Muscle of leg (tissue), 3 donors: ENCODE measurements at regions not wholly inside any gene's neighbourhood (a gene's known extent, or its start where the extent isn't known, plus 50 kb on each side); places are given as distances from the start of the nearest gene placed in this dataset.

Experiments used
- DNase-seq: peaks from one replicate; pipeline ENCODE4 v3.0.0; 2013
- H3K27ac ChIP-seq: one replicate; pipeline ENCODE4 v1.5.1; 2013; ENCODE audit warnings: mild to moderate bottlenecking, low read length, control low read depth
- H3K27me3 ChIP-seq: one replicate; pipeline ENCODE4 v1.6.1; 2013; ENCODE audit warnings: low read length; ENCODE audit not compliant: control insufficient read depth, insufficient read depth
- H3K36me3 ChIP-seq: one replicate; pipeline ENCODE4 v1.6.1; 2013; ENCODE audit warnings: low read length; ENCODE audit not compliant: control insufficient read depth, insufficient read depth
- H3K4me1 ChIP-seq: one replicate; pipeline ENCODE4 v1.6.1; 2013; ENCODE audit warnings: low read length; ENCODE audit not compliant: control insufficient read depth, insufficient read depth
- H3K4me3 ChIP-seq: one replicate; pipeline ENCODE4 v1.5.1; 2013; ENCODE audit warnings: low read length, control low read depth
- H3K9me3 ChIP-seq: replicated peaks from 2 replicates; pipeline ENCODE4 v1.6.1; 2013; ENCODE audit warnings: low read depth, low read length; ENCODE audit not compliant: control insufficient read depth
- whole genome bisulfite sequencing: methylation state at CpG from one replicate; pipeline ENCODE4 v1.1.5; 2013; ENCODE audit warnings: missing lambda C conversion rate; ENCODE audit not compliant: insufficient coverage; 5-methylcytosine and 5-hydroxymethylcytosine counted together

DNA sequence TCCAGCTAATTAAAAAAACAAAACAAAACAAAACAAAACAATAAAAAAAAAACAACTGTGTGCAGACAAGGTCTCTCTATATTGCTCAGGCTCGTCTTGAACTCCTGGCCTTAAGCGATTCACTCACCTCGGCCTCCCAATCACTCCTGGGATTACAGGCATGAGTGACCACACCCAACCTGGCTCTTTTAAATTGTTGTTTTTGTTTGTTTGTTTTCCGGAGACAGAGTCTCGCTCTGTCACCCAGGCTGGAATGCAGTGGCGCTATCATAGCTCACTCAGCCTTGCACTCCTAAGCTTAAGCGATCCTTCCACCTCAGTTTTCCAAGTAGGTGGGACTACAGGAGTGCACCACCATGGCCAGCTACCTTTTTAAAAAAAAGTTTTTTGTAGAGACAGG lies 201.6 kb downstream of the EN1 start:
- H3K27me3 ChIP-seq = no peaks in the 10 kb centered on the region
- DNase-seq = no peak
- no peaks in the 10 kb centered on the region for H3K4me1 ChIP-seq
- H3K9me3 ChIP-seq = no peaks in the 10 kb centered on the region
- no peak overlapping the region for H3K4me3 ChIP-seq
- no peaks in the 10 kb centered on the region for H3K36me3 ChIP-seq
- H3K27ac ChIP-seq = no peak overlapping the region
- 73% methylated on average over 2 of the region's 7 CpGs for WGBS

DNA sequence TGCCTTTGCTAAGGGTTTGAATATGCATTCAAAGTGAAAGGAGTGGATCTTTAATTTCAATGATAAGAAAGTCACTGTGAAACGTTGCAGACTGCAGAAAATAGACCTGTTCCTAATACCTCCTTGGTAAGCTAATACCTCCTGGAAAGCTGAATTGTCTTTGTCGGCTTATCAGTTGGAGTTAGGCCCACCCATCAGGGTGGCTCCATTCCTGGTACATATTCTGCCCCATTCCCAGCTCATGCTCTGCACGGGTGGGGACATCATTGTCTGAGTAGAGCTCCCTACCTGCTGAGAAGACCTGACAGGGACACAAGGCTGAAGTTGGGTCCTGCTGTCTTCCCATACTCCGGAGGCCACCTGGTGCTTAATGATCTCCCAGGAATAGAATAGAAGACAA lies 203.3 kb downstream of the EN1 start:
- no peak for DNase-seq
- H3K27ac ChIP-seq = no peak overlapping the region
- H3K4me3 ChIP-seq = no peak overlapping the region
- no peaks in the 10 kb centered on the region for H3K4me1 ChIP-seq
- no peaks in the 10 kb centered on the region for H3K9me3 ChIP-seq
- 17% methylated on average over 1 of the region's 4 CpGs for WGBS
- H3K36me3 ChIP-seq = no peaks in the 10 kb centered on the region
- H3K27me3 ChIP-seq = no peaks in the 10 kb centered on the region

DNA sequence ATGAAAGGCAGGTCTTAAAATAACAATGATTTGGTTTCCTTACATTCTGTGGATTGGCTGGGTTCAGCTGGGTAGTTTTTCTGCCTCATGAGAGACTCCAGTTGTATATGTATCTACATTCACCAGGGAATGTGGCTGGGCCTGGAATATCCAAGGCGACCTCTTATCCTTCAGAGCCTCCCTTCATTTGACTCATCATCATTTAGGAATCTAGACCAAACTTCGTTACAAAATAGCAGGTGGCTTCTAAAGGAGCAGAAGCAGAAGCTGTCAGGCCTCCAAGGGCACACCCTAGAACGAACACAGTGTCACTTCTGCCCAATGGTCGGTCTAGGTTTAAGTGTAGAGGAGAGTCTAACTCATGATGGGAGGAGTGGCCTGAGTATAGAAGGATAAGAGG lies 204.2 kb downstream of the EN1 start:
- Histone ChIP-seq H3K27me3 (no peaks in the 10 kb centered on the region), H3K9me3 (no peaks in the 10 kb centered on the region), H3K36me3 (no peaks in the 10 kb centered on the region), H3K4me1 (no peaks in the 10 kb centered on the region), H3K4me3 (no peak overlapping the region), H3K27ac (no peak overlapping the region)
- DNase-seq = no peak
- no CpG with 5 or more reads among the region's 4 CpGs for WGBS

DNA sequence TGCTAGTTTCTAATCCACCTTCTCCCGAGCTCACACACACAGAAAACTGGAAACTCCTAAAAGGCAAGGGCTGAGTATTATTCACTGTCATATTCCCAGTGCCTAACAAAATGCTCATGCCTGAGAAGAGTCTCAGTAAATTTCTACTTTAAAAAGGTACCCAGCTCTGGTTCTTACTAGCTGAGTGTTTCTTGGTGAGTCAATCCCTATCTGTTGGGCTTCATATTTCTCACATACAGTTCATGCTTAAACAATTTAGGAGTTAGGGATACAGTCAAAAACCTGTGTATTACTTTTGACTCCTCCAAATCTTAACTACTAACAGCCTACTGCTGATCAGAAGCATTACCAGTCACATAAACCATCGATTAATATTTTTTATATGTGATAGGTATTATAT lies 204.9 kb downstream of the EN1 start:
- Histone ChIP-seq H3K9me3 (no peaks in the 10 kb centered on the region), H3K36me3 (no peaks in the 10 kb centered on the region), H3K4me1 (no peaks in the 10 kb centered on the region), H3K27me3 (no peaks in the 10 kb centered on the region), H3K4me3 (no peak overlapping the region), H3K27ac (no peak overlapping the region)
- no peak for DNase-seq
- 33% methylated on average over 1 of the region's 2 CpGs for WGBS

DNA sequence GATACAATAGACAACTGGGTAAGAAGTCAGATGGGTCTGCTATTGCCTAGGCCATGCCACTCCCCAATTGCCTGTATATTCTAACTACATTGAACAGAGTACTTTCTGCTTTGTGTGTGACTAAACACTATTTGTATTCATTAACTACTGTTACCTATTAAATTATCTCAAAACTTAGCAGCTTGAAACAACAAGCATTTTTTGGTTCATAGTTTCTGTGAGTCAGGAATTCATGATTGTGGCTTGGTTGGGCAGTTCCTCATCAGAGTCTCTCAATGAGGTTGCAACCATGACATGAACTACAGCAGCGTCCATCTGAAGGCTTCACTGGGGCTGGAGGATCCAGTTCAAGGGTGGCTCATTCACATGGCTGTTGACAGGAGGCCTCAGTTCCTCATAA lies 205.7 kb downstream of the EN1 start:
- Histone ChIP-seq H3K36me3 (no peaks in the 10 kb centered on the region), H3K27ac (no peak overlapping the region), H3K4me3 (no peak overlapping the region), H3K4me1 (no peaks in the 10 kb centered on the region), H3K27me3 (no peaks in the 10 kb centered on the region), H3K9me3 (no peaks in the 10 kb centered on the region)
- WGBS = 83% methylated on average over 1 of the region's 1 CpG
- no peak for DNase-seq

DNA sequence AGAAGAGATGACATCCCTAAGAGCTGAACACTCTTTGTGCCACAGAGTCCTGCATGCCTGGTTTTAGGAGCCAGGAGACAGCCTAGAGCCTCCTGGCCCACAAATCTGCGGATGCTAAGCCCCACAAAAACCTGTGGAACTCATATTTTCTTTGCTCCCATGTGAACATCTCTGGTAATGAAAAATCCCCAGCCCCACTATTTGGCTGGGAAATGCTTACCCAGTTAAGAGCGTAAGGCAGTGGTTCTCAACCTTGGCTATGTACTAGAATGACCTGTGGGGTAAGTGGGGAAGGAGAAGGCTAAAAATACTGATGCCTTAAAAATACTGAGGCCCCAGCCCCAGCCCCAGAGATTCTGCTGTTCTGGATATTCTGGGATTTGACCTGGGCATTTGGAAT lies 208.1 kb downstream of the EN1 start:
- 40% methylated on average over 1 of the region's 2 CpGs for WGBS
- no peak overlapping the region for H3K27ac ChIP-seq
- no peaks in the 10 kb centered on the region for H3K36me3 ChIP-seq
- no peak overlapping the region for H3K4me3 ChIP-seq
- H3K4me1 ChIP-seq = peaks cover 13% of the 10 kb centered on the region
- no peaks in the 10 kb centered on the region for H3K9me3 ChIP-seq
- H3K27me3 ChIP-seq = no peaks in the 10 kb centered on the region
- DNase-seq = no peak

DNA sequence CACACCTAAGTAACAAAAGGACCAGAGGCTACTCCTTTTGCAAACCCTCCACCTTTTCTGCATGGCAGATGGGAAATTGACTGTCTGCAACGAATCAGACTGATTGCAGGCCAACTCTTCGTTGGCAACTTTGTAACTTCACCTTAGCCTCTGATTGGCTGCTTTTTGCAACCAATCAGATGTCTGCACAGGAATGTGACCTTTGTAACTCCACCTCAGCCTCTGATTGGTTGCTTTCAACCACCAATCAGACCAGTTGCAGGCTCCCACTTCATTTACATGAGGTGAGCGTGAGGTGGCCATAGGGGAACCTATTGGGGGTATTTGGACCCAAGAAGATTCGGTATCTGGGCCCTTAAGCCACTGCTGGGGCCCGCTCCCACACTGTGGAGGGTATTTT lies 209.0 kb downstream of the EN1 start:
- Histone ChIP-seq H3K4me1 (peaks cover 16% of the 10 kb centered on the region), H3K9me3 (no peaks in the 10 kb centered on the region), H3K36me3 (no peaks in the 10 kb centered on the region), H3K4me3 (no peak overlapping the region), H3K27me3 (no peaks in the 10 kb centered on the region), H3K27ac (no peak overlapping the region)
- DNase-seq = no peak
- WGBS = 35% methylated on average over 2 of the region's 5 CpGs

DNA sequence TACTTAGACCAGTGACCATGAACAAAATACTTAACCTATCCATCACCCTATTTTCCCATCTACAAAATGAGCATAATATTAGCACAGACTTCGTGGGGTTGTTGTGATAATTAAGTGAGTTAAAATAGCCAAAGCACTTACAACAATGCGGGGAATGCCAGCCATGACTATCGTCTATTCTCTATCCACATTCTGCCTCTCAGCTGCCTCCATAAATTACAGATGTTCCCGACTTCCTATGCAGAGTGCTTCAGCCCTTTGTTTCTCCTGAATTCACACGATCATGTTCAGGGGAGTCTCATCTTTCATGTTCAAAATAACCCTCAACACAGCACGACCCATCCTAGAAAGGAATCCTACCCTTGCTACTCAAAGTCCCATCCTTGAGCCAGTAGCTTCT lies 211.6 kb downstream of the EN1 start:
- Histone ChIP-seq H3K4me3 (no peak overlapping the region), H3K4me1 (peaks cover 16% of the 10 kb centered on the region), H3K36me3 (no peaks in the 10 kb centered on the region), H3K9me3 (no peaks in the 10 kb centered on the region), H3K27me3 (no peaks in the 10 kb centered on the region), H3K27ac (no peak overlapping the region)
- no peak for DNase-seq
- WGBS = 35% methylated on average over 5 of the region's 6 CpGs

DNA sequence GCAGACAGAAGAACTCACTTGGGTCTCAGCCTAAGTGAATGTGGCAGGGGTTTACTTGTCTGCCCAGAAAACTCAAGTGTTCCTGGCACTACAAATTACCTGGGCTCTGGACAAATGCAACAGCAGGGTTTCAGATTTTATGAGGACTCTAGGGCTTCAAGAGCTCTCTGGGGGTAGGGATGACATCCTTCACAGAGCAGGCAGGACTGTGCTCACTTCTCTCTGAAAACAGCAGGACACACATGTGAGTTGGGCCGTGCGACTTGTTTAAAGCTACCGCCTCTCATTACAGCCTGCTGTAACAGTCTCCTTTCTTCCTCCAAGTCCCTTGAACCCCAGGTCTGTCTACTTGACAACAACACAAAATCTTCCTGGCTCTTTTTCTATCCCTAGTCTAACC lies 212.6 kb downstream of the EN1 start:
- DNase-seq = no peak
- WGBS = 26% methylated on average over 3 of the region's 3 CpGs
- H3K36me3 ChIP-seq = no peaks in the 10 kb centered on the region
- no peaks in the 10 kb centered on the region for H3K9me3 ChIP-seq
- H3K4me3 ChIP-seq = no peak overlapping the region
- no peaks in the 10 kb centered on the region for H3K27me3 ChIP-seq
- no peak overlapping the region for H3K27ac ChIP-seq
- H3K4me1 ChIP-seq = peaks cover 16% of the 10 kb centered on the region

DNA sequence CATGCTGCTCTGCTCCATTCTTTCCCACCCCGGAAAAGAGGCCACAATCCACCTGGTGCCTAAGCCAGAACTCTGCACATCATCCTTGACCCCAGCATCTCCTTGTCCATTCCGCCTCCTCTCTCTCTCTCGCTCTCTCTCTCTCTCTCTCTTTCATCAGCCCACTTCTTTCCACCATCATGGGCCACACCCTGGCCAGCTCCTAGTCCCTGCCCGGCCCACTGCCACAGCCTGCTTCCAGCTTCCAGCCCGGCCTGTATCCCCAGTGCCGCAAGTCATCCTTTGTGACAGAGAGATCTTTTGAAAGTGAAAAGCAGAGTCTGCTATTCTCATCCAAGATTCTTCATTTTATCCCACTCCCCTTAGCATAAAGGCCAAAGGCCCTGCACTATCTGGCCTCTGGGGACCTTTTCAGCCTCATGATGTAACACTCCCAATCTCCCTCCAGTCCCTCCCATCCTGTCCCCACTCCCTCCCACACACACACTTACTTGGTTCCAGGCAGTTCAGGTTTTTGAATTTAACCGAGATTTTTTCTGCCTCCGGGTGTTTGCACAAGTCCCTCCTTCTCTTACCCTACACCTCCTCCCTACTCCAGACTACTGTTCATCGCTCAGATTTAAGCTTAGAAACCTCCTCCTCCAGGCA lies 214.0 kb downstream of the EN1 start:
- no peak overlapping the region for H3K27ac ChIP-seq
- peaks cover 16% of the 10 kb centered on the region for H3K4me1 ChIP-seq
- DNase-seq = no peak
- H3K4me3 ChIP-seq = no peak overlapping the region
- H3K36me3 ChIP-seq = no peaks in the 10 kb centered on the region
- WGBS = 59% methylated on average over 9 of the region's 9 CpGs
- H3K27me3 ChIP-seq = no peaks in the 10 kb centered on the region
- no peaks in the 10 kb centered on the region for H3K9me3 ChIP-seq

DNA sequence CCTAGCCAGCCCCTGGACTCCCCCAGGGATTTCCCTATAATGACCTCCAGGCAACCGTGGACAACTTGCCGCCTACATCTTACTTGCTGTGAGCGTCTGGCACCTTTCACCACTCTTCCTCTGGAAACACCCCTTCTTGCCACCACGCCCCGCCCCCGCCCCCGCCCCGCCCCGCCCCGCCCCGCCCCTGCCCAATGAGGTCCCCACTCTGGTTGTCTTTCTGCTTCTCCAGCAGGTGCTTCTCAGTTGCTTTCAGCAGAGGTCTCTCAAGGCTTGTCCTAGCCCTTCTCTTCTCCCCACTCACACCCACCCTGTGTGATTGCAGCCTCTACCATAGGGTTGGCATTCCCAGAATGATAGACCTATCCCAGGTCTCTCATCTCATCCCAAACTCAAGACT lies 214.5 kb downstream of the EN1 start:
- 100% methylated on average over 1 of the region's 11 CpGs for WGBS
- Histone ChIP-seq H3K27me3 (no peaks in the 10 kb centered on the region), H3K9me3 (no peaks in the 10 kb centered on the region), H3K4me3 (no peak overlapping the region), H3K4me1 (peaks cover 16% of the 10 kb centered on the region), H3K36me3 (no peaks in the 10 kb centered on the region), H3K27ac (no peak overlapping the region)
- DNase-seq = no peak
